Glutamatergic neuron (in vitro differentiated cells): ENCODE measurements at regions not wholly inside any gene's neighbourhood (a gene's known extent, or its start where the extent isn't known, plus 50 kb on each side); places are given as distances from the start of the nearest gene placed in this dataset.

Source experiments
- DNase-seq: peaks from one replicate; pipeline ENCODE4 v3.0.0; 2022
- H3K27ac Mint-ChIP-seq: one replicate; pipeline ENCODE4 v1.8.0; 2020; ENCODE audit warnings: mild to moderate bottlenecking, mixed read lengths, inconsistent platforms; ENCODE audit not compliant: unreplicated experiment
- H3K27me3 Mint-ChIP-seq: one replicate; pipeline ENCODE4 v1.8.0; 2020; ENCODE audit warnings: mild to moderate bottlenecking, moderate library complexity, mixed read lengths, inconsistent platforms; ENCODE audit not compliant: unreplicated experiment
- H3K36me3 Mint-ChIP-seq: one replicate; pipeline ENCODE4 v1.8.0; 2020; ENCODE audit warnings: mild to moderate bottlenecking, mixed read lengths, inconsistent platforms; ENCODE audit not compliant: unreplicated experiment
- H3K4me1 Mint-ChIP-seq: one replicate; pipeline ENCODE4 v1.8.0; 2020; ENCODE audit warnings: mild to moderate bottlenecking, low read depth, mixed read lengths, inconsistent platforms; ENCODE audit not compliant: unreplicated experiment
- H3K4me3 Mint-ChIP-seq: one replicate; pipeline ENCODE4 v1.8.0; 2020; ENCODE audit warnings: mild to moderate bottlenecking, mixed read lengths, inconsistent platforms; ENCODE audit not compliant: unreplicated experiment
- H3K9me3 Mint-ChIP-seq: one replicate; pipeline ENCODE4 v1.8.0; 2020; ENCODE audit warnings: mild to moderate bottlenecking, moderate library complexity, mixed read lengths, inconsistent platforms; ENCODE audit not compliant: unreplicated experiment
- TF ChIP-seq, protein P1 (sequence below): fragments of 200-600 bp; sonication (generic); IDR thresholded peaks from one replicate; pipeline ENCODE4 v1.5.0; 2021; ENCODE audit not compliant: partially characterized antibody, unreplicated experiment

DNA sequence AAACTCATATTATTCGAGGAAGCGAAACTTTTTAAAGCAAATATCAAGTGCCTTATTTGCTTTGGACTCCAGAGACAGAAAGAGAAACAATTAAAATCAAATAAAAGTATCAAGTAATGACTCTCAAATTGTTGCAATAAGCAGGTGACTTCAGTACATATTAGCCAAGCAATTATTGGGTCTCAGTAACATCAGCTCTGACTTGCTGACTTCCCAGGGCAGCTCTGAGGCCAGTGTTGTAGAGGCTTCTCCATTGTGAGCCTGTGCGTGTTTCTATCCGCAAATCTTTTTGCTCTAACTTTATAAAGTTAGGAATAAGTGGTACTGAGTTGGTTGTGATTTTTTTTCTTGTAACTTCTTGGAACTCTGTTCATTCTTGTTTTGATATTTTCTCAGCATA lies 186.8 kb upstream of the PRLR start:
- Mint-ChIP-seq H3K4me3 (no peak overlapping the region), H3K4me1 (no peaks in the 10 kb centered on the region), H3K27me3 (no peaks in the 10 kb centered on the region), H3K27ac (no peak overlapping the region), H3K9me3 (no peaks in the 10 kb centered on the region), H3K36me3 (no peaks in the 10 kb centered on the region)
- no peak for DNase-seq
- TF ChIP-seq, protein P1, sequence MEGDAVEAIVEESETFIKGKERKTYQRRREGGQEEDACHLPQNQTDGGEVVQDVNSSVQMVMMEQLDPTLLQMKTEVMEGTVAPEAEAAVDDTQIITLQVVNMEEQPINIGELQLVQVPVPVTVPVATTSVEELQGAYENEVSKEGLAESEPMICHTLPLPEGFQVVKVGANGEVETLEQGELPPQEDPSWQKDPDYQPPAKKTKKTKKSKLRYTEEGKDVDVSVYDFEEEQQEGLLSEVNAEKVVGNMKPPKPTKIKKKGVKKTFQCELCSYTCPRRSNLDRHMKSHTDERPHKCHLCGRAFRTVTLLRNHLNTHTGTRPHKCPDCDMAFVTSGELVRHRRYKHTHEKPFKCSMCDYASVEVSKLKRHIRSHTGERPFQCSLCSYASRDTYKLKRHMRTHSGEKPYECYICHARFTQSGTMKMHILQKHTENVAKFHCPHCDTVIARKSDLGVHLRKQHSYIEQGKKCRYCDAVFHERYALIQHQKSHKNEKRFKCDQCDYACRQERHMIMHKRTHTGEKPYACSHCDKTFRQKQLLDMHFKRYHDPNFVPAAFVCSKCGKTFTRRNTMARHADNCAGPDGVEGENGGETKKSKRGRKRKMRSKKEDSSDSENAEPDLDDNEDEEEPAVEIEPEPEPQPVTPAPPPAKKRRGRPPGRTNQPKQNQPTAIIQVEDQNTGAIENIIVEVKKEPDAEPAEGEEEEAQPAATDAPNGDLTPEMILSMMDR = no peak

DNA sequence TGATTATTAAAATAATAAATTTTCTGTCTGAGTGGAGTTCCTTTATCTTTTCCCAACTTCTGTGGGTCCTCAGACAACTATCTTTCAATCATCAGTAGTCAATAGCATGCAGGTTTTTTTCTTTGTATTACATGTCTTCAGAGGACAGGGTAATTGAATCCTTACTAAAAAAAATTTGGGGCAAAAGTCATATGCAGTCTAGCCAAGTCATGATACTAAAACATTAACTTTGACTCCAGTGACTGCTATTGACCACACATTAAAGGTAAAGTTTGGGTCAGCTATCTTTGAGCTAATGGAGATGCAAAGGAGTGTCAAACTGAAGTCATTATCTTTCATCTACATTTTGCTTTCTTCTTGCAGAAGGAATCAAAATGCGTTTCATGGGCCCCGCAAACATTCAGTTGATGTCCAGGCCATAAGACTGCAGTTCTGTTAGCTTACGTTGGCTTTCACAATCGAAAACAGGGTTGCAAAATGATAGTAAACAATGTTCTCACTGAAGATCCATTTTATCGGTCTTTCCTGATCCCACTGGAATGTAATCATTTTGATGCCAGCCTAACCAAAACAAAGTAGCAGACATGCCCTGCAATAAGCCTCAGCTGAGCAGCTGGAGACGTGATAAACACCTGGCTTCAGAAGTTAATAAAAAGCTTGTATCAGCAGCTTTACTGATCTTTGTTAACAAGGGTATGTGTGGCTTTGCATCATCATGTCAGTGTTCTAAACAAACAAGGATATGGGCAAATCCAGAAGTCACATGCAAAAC lies 186.1 kb upstream of the PRLR start:
- Mint-ChIP-seq H3K4me1 (no peaks in the 10 kb centered on the region), H3K27ac (no peak overlapping the region), H3K27me3 (no peaks in the 10 kb centered on the region), H3K36me3 (no peaks in the 10 kb centered on the region), H3K9me3 (no peaks in the 10 kb centered on the region), H3K4me3 (no peak overlapping the region)
- TF ChIP-seq, protein P1 = no peak
- no peak for DNase-seq

DNA sequence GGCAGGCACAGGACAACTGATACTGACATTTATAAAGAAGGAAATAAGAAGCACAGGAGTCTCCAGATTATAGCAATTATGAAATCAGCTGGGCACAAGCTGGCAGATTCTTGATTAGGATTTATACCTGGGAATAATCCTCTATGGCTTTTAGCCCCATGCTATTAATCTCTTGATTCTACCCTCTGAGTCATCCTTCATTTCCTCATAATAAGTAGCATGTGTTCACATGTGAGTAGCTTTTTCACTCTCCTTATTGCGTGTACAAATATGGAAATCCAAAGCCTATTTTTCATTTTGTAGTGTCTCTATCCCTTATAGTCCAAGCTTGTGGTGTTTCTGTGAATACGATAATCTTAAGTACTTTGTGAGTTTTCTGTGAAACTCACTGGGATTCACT lies 185.0 kb upstream of the PRLR start:
- no peak overlapping the region for H3K27ac Mint-ChIP-seq

DNA sequence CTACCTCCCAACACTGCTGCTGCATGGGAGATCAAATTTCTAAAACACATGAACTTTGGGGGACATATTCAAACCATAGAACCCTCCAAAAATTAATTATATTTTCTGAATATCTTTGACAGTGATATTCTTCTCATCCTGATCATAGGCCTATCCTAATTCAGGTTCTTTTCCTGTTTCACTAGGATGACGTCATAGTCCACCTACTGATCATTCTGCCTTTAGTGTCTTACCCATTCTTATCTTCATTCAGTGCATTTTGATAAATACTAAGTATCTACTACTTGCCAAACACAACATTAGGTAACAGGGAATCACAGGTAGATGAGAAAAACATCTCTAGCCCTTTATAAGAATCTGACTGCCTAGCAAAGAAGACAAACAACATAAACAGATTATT lies 179.1 kb upstream of the PRLR start:
- Mint-ChIP-seq H3K9me3 (no peaks in the 10 kb centered on the region), H3K27ac (no peak overlapping the region), H3K27me3 (no peaks in the 10 kb centered on the region), H3K36me3 (no peaks in the 10 kb centered on the region), H3K4me3 (no peak overlapping the region), H3K4me1 (no peaks in the 10 kb centered on the region)
- no peak for DNase-seq
- TF ChIP-seq, protein P1 = no peak

More for the DNA sequence above, 185.0 kb upstream of the PRLR start:
- Mint-ChIP-seq H3K36me3 (no peaks in the 10 kb centered on the region), H3K27me3 (no peaks in the 10 kb centered on the region), H3K9me3 (no peaks in the 10 kb centered on the region), H3K4me1 (no peaks in the 10 kb centered on the region), H3K4me3 (no peak overlapping the region)
- TF ChIP-seq, protein P1 = no peak
- DNase-seq = no peak

DNA sequence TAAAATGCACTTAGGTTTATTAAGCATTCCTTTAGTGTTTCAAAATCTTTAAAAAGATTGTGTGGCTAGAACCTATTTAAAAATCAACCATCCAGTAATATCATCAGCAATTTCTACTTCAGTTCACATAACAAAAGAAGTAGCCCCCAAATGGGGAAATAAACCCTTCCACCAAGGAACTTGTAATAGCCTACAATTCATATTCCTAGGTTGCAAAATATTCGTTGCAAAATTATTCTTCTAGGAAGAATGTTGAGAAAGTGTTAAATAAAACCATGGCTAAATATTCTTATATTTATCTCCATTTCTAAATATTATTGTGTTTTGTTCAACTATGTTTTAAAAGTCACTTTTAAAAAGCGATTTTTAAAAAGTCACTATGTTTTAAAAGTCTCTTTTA lies 177.9 kb upstream of the PRLR start:
- H3K4me1 Mint-ChIP-seq = no peaks in the 10 kb centered on the region
- no peak overlapping the region for H3K27ac Mint-ChIP-seq
- no peak for DNase-seq
- no peaks in the 10 kb centered on the region for H3K36me3 Mint-ChIP-seq
- H3K27me3 Mint-ChIP-seq = no peaks in the 10 kb centered on the region
- TF ChIP-seq, protein P1 = no peak
- no peak overlapping the region for H3K4me3 Mint-ChIP-seq
- no peaks in the 10 kb centered on the region for H3K9me3 Mint-ChIP-seq
